ENCODE measurements at regions not wholly inside any gene's neighbourhood (a gene's known extent, or its start where the extent isn't known, plus 50 kb on each side); places are given as distances from the start of the nearest gene placed in this dataset.

- no TSS peak for BruUV-seq (replicated peaks)
- no peak for ATAC-seq
- 19% methylated on average over 3 of the region's 9 CpGs for WGBS (ENCODE audit: low lambda C conversion rate)
- intact Hi-C loops (cut with micrococcal nuclease; ENCODE audit: unreplicated experiment) (no loop called here), in situ Hi-C loops (cut with HindIII; ENCODE audit: extremely low pct_ligation_motif_present, low pct_unique_long_range_greater_than_20kb) (no loop called here)
- DNase-seq (ENCODE audit: low spot score), result no peak
- Histone ChIP-seq H3K27me3 (ENCODE audit: control insufficient read depth in 1 of 2, insufficient read depth in 2 of 2, low read length in 2 of 2) (no peaks in the 10 kb centered on the region), H3K4me2 (ENCODE audit: low read depth, low read length) (no peak overlapping the region), H3K9me3 (ENCODE audit: low read length) (peaks cover 30% of the 10 kb centered on the region; the same call in 1 of the 2 replicates), H3K36me3 (replicated peaks in 1 of 2; ENCODE audit: control insufficient read depth in 1 of 2, insufficient read depth in 2 of 2, low read length in 2 of 2) (no peaks in the 10 kb centered on the region), H2AFZ (ENCODE audit: low read length) (no peak overlapping the region), H3K4me3 (replicated peaks in 1 of 3; ENCODE audit: insufficient read depth in 1 of 3, low read depth in 2 of 3, low read length in 3 of 3) (no peak overlapping the region), H3K4me1 (ENCODE audit: insufficient read depth, low read length) (no peaks in the 10 kb centered on the region), H3K79me2 (ENCODE audit: insufficient read depth, low read length) (no peaks in the 10 kb centered on the region), H3K9ac (ENCODE audit: insufficient read depth, low read depth, low read length) (no peak overlapping the region), H3K27ac (ENCODE audit: extremely low read length, insufficient read depth, low read length) (no peak overlapping the region), H4K20me1 (ENCODE audit: insufficient read depth, low read length) (no peaks in the 10 kb centered on the region)
- no peak for FAIRE-seq
- POLR2A ChIA-PET, result no interaction called here
- CTCF ChIA-PET (ENCODE audit: low intra/inter-chr PET ratio, low total read pairs), result no interaction called here
- no peak for TF ChIP-seq ZNF20 (CRISPR knock-in tag; IDR thresholded peaks at IDR 0.05)
- TF ChIP-seq NFE2L1 (CRISPR knock-in tag; IDR thresholded peaks at IDR 0.05; ENCODE audit: borderline replicate concordance), result no peak
- no peak for TF ChIP-seq GATAD1 (CRISPR knock-in tag; IDR thresholded peaks at IDR 0.05)
- TF ChIP-seq TEAD2 (CRISPR knock-in tag; IDR thresholded peaks at IDR 0.05), result no peak
- TF ChIP-seq, protein P1, sequence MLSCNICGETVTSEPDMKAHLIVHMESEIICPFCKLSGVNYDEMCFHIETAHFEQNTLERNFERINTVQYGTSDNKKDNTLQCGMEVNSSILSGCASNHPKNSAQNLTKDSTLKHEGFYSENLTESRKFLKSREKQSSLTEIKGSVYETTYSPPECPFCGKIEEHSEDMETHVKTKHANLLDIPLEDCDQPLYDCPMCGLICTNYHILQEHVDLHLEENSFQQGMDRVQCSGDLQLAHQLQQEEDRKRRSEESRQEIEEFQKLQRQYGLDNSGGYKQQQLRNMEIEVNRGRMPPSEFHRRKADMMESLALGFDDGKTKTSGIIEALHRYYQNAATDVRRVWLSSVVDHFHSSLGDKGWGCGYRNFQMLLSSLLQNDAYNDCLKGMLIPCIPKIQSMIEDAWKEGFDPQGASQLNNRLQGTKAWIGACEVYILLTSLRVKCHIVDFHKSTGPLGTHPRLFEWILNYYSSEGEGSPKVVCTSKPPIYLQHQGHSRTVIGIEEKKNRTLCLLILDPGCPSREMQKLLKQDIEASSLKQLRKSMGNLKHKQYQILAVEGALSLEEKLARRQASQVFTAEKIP (CRISPR knock-in tag; IDR thresholded peaks at IDR 0.05; ENCODE audit: borderline replicate concordance), result no peak
- TF ChIP-seq ATF7-NPFF (CRISPR knock-in tag; IDR thresholded peaks at IDR 0.05; ENCODE audit: low read depth), result no peak
- no peak for TF ChIP-seq HINFP (CRISPR knock-in tag; IDR thresholded peaks at IDR 0.05; ENCODE audit: low read depth)
- no peak for TF ChIP-seq ZNF18 (CRISPR knock-in tag; IDR thresholded peaks at IDR 0.05; ENCODE audit: insufficient replicate concordance)
- no peak for TF ChIP-seq IKZF1 (IDR thresholded peaks at IDR 0.05)
- TF ChIP-seq ZNF234 (CRISPR knock-in tag; conservative IDR thresholded peaks at IDR 0.05), result no peak
- TF ChIP-seq KAT2B (IDR thresholded peaks at IDR 0.05; ENCODE audit: borderline replicate concordance, low read depth, low read length), result no peak
- TF ChIP-seq SIN3B (IDR thresholded peaks at IDR 0.05; ENCODE audit: low read length), result no peak
- TF ChIP-seq SPEN (CRISPR knock-in tag; IDR thresholded peaks at IDR 0.05; ENCODE audit: low read depth), result no peak
- no peak for TF ChIP-seq NFKBIZ (CRISPR knock-in tag; IDR thresholded peaks at IDR 0.05)
- TF ChIP-seq ARID2 (CRISPR knock-in tag; IDR thresholded peaks at IDR 0.05; ENCODE audit: borderline replicate concordance), result no peak
- no peak for TF ChIP-seq ZNF441 (CRISPR knock-in tag; IDR thresholded peaks at IDR 0.05; ENCODE audit: borderline replicate concordance)
- TF ChIP-seq MTF2 (CRISPR knock-in tag; IDR thresholded peaks at IDR 0.05; ENCODE audit: borderline replicate concordance), result no peak
- TF ChIP-seq, protein P2, sequence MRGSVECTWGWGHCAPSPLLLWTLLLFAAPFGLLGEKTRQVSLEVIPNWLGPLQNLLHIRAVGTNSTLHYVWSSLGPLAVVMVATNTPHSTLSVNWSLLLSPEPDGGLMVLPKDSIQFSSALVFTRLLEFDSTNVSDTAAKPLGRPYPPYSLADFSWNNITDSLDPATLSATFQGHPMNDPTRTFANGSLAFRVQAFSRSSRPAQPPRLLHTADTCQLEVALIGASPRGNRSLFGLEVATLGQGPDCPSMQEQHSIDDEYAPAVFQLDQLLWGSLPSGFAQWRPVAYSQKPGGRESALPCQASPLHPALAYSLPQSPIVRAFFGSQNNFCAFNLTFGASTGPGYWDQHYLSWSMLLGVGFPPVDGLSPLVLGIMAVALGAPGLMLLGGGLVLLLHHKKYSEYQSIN (CRISPR knock-in tag; IDR thresholded peaks at IDR 0.05; ENCODE audit: borderline replicate concordance), result no peak
These were observed 2222.3 kb upstream of the AGA start for GRCh38 chr4:179664430-179665027.

Data from HepG2 (cell line).